ENCODE measurements at regions not wholly inside any gene's neighbourhood (a gene's known extent, or its start where the extent isn't known, plus 50 kb on each side); places are given as distances from the start of the nearest gene placed in this dataset.

DNA sequence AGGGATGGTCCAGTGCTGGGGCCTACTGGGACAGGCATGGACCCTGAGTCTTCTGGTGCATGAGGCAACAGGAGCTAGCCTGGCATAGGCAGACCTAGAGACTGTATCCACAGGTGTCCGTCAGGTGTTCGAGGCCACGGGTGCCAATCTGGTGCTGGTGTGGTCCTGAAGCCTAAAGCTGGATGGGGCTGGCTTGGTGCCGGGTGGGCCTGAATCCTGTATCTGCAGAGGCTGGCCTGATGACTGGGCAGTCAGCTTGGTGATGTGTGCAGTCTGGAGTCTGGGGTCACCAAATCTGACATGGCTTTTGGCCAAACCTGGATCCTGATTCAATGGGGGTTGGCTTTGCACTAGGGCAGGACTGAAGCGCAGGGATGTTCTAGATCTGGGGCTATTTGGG lies 269.8 kb upstream of the GRIA3 start:
- TF ChIP-seq, protein P1, sequence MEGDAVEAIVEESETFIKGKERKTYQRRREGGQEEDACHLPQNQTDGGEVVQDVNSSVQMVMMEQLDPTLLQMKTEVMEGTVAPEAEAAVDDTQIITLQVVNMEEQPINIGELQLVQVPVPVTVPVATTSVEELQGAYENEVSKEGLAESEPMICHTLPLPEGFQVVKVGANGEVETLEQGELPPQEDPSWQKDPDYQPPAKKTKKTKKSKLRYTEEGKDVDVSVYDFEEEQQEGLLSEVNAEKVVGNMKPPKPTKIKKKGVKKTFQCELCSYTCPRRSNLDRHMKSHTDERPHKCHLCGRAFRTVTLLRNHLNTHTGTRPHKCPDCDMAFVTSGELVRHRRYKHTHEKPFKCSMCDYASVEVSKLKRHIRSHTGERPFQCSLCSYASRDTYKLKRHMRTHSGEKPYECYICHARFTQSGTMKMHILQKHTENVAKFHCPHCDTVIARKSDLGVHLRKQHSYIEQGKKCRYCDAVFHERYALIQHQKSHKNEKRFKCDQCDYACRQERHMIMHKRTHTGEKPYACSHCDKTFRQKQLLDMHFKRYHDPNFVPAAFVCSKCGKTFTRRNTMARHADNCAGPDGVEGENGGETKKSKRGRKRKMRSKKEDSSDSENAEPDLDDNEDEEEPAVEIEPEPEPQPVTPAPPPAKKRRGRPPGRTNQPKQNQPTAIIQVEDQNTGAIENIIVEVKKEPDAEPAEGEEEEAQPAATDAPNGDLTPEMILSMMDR (IDR thresholded peaks at IDR 0.05): no peak
- TF ChIP-seq POLR2A (IDR thresholded peaks at IDR 0.05): no peak

Data from thyroid gland (tissue), 4 donors.